ENCODE measurements at regions not wholly inside any gene's neighbourhood (a gene's known extent, or its start where the extent isn't known, plus 50 kb on each side); places are given as distances from the start of the nearest gene placed in this dataset.

- TF ChIP-seq EZH2 (IDR thresholded peaks at IDR 0.05): no peak
- TF ChIP-seq EZH2phosphoT487 (IDR thresholded peaks at IDR 0.05): no peak
These were observed 273.0 kb upstream of the USP15 start for GRCh38 chr12:61987173-61987572.
